ENCODE measurements at regions not wholly inside any gene's neighbourhood (a gene's known extent, or its start where the extent isn't known, plus 50 kb on each side); places are given as distances from the start of the nearest gene placed in this dataset.

DNA sequence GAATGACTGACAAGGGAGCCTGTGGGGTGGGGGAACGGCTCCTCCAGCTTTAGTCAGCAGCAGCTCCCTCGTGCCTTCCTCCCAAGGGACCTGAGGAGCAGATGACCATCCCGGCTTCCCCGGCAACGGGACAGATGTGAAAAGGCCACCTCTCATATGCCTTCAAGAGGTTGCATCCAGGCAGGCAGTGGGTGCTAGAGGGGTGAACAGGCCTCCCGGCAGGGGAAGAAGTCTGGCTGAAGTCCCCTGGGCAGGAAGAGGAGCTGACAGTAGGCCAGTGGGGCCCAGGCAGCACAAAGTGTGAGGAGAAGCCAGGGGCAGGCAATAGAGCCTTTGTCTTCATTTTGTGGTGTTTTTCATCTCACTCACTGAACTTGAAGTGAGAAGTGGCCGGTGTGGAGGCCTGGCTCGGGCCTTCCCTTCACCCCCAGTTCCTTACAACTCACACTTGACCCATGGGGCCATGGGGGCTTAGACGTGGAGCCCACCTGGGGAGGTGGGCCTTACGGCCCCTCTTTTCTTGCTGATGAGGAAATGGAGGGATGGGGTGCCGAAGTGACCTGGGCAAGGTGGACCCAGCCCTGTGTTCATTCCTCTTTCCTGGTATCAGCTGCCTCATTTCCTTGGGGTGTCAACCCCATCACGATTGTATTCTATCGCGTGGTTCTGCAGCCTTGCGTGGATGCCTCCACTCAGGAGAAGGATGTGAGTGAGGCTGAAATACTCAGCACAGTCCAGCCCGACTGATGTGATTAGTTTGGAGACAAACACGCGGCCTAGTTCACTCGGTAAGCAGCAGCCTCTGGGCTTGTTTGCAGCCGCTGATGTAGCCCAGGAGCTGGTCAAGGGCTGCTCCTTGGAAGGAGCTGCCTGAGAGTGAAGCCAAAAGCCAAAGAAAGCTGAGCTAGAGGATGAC lies 115.5 kb upstream of the ALDH1A3 start:
- TF ChIP-seq POLR2AphosphoS5 (IDR thresholded peaks at IDR 0.05; ENCODE audit: low read depth, low read length) (no peak), EP300 (IDR thresholded peaks at IDR 0.05; ENCODE audit: borderline replicate concordance in 1 of 2, low read depth in 1 of 2, low read length in 1 of 2) (no peak), EZH2phosphoT487 (IDR thresholded peaks at IDR 0.05; ENCODE audit: borderline replicate concordance, low read depth) (no peak), TAF1 (IDR thresholded peaks at IDR 0.05; ENCODE audit: borderline replicate concordance, low read depth, low read length) (no peak), NRF1 (IDR thresholded peaks at IDR 0.05; ENCODE audit: low read depth, low read length) (no peak)
- TF ChIP-seq, protein P1, sequence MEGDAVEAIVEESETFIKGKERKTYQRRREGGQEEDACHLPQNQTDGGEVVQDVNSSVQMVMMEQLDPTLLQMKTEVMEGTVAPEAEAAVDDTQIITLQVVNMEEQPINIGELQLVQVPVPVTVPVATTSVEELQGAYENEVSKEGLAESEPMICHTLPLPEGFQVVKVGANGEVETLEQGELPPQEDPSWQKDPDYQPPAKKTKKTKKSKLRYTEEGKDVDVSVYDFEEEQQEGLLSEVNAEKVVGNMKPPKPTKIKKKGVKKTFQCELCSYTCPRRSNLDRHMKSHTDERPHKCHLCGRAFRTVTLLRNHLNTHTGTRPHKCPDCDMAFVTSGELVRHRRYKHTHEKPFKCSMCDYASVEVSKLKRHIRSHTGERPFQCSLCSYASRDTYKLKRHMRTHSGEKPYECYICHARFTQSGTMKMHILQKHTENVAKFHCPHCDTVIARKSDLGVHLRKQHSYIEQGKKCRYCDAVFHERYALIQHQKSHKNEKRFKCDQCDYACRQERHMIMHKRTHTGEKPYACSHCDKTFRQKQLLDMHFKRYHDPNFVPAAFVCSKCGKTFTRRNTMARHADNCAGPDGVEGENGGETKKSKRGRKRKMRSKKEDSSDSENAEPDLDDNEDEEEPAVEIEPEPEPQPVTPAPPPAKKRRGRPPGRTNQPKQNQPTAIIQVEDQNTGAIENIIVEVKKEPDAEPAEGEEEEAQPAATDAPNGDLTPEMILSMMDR (IDR thresholded peaks at IDR 0.05): no peak
- TF ChIP-seq, protein P2, sequence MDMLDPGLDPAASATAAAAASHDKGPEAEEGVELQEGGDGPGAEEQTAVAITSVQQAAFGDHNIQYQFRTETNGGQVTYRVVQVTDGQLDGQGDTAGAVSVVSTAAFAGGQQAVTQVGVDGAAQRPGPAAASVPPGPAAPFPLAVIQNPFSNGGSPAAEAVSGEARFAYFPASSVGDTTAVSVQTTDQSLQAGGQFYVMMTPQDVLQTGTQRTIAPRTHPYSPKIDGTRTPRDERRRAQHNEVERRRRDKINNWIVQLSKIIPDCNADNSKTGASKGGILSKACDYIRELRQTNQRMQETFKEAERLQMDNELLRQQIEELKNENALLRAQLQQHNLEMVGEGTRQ (IDR thresholded peaks at IDR 0.05; ENCODE audit: borderline replicate concordance, low read depth, low read length): no peak
- TF ChIP-seq, protein P3, sequence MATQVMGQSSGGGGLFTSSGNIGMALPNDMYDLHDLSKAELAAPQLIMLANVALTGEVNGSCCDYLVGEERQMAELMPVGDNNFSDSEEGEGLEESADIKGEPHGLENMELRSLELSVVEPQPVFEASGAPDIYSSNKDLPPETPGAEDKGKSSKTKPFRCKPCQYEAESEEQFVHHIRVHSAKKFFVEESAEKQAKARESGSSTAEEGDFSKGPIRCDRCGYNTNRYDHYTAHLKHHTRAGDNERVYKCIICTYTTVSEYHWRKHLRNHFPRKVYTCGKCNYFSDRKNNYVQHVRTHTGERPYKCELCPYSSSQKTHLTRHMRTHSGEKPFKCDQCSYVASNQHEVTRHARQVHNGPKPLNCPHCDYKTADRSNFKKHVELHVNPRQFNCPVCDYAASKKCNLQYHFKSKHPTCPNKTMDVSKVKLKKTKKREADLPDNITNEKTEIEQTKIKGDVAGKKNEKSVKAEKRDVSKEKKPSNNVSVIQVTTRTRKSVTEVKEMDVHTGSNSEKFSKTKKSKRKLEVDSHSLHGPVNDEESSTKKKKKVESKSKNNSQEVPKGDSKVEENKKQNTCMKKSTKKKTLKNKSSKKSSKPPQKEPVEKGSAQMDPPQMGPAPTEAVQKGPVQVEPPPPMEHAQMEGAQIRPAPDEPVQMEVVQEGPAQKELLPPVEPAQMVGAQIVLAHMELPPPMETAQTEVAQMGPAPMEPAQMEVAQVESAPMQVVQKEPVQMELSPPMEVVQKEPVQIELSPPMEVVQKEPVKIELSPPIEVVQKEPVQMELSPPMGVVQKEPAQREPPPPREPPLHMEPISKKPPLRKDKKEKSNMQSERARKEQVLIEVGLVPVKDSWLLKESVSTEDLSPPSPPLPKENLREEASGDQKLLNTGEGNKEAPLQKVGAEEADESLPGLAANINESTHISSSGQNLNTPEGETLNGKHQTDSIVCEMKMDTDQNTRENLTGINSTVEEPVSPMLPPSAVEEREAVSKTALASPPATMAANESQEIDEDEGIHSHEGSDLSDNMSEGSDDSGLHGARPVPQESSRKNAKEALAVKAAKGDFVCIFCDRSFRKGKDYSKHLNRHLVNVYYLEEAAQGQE (IDR thresholded peaks at IDR 0.05; ENCODE audit: low read depth, low read length): no peak
- TF ChIP-seq, protein P4, sequence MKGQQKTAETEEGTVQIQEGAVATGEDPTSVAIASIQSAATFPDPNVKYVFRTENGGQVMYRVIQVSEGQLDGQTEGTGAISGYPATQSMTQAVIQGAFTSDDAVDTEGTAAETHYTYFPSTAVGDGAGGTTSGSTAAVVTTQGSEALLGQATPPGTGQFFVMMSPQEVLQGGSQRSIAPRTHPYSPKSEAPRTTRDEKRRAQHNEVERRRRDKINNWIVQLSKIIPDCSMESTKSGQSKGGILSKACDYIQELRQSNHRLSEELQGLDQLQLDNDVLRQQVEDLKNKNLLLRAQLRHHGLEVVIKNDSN (IDR thresholded peaks at IDR 0.05; ENCODE audit: borderline replicate concordance, low read depth): no peak
- TF ChIP-seq, protein P5, sequence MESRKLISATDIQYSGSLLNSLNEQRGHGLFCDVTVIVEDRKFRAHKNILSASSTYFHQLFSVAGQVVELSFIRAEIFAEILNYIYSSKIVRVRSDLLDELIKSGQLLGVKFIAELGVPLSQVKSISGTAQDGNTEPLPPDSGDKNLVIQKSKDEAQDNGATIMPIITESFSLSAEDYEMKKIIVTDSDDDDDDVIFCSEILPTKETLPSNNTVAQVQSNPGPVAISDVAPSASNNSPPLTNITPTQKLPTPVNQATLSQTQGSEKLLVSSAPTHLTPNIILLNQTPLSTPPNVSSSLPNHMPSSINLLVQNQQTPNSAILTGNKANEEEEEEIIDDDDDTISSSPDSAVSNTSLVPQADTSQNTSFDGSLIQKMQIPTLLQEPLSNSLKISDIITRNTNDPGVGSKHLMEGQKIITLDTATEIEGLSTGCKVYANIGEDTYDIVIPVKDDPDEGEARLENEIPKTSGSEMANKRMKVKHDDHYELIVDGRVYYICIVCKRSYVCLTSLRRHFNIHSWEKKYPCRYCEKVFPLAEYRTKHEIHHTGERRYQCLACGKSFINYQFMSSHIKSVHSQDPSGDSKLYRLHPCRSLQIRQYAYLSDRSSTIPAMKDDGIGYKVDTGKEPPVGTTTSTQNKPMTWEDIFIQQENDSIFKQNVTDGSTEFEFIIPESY (IDR thresholded peaks at IDR 0.05; ENCODE audit: borderline replicate concordance, low read depth): no peak
